SK-N-MC (cell line): ENCODE measurements at regions not wholly inside any gene's neighbourhood (a gene's known extent, or its start where the extent isn't known, plus 50 kb on each side); places are given as distances from the start of the nearest gene placed in this dataset.

ENCODE experiments used
- DNase-seq: peaks from one replicate; pipeline ENCODE4 v3.0.0-alpha.2; 2011; ENCODE audit warnings: low read depth, low spot score
- H3K27ac ChIP-seq: fragments of 200-600 bp; sonication (generic); 2 replicates; pipeline ENCODE4 v1.5.1; 2016; ENCODE audit warnings: mixed run types
- H3K36me3 ChIP-seq: fragments of 200-600 bp; sonication (generic); 2 replicates; pipeline ENCODE4 v1.6.1; 2017; ENCODE audit warnings: antibody characterized with exemption, low read length, mixed read lengths; ENCODE audit not compliant: insufficient read depth
- H3K4me3 ChIP-seq: fragments of 200-600 bp; sonication (generic); 2 replicates; pipeline ENCODE4 v1.5.1; 2016
- H3K9ac ChIP-seq: fragments of 200-600 bp; sonication (generic); 2 replicates; pipeline ENCODE4 v1.8.0; 2017; ENCODE audit warnings: mixed run types, mixed read lengths; ENCODE audit not compliant: insufficient read length
- H3K9me3 ChIP-seq: fragments of 200-600 bp; sonication (generic); 2 replicates; pipeline ENCODE4 v1.6.1; 2017; ENCODE audit warnings: low read depth, mild to moderate bottlenecking, antibody characterized with exemption, low read length, moderate library complexity, mixed read lengths
- EZH2 ChIP-seq: fragments of 200-600 bp; sonication (generic); IDR thresholded peaks from one replicate; pipeline ENCODE4 v1.6.1; 2017; ENCODE audit warnings: antibody characterized with exemption
- FOXP2 ChIP-seq: optimal IDR thresholded peaks from 2 replicates; pipeline ENCODE3; 2011; ENCODE audit warnings: mild to moderate bottlenecking, moderate library complexity; ENCODE audit not compliant: insufficient read depth; ENCODE audit errors: extremely low read length, control extremely low read depth
- POLR2AphosphoS5 ChIP-seq: IDR thresholded peaks from 2 replicates; pipeline ENCODE4 v1.6.1; 2012; ENCODE audit warnings: mild to moderate bottlenecking, low read depth, low read length, borderline replicate concordance

- no peak overlapping the region for H3K4me3 ChIP-seq
- peaks cover 6% of the 10 kb centered on the region; the same call in 1 of the 2 replicates for H3K36me3 ChIP-seq
- H3K9me3 ChIP-seq: no peaks in the 10 kb centered on the region
- H3K9ac ChIP-seq: no peak overlapping the region
- H3K27ac ChIP-seq: no peak overlapping the region
- TF ChIP-seq FOXP2: no peak
- TF ChIP-seq POLR2AphosphoS5: no peak
- TF ChIP-seq EZH2: no peak
- no peak for DNase-seq
Measured at GRCh38 chr9:16138561-16139491, 586.0 kb downstream of the CCDC171 start.

DNA sequence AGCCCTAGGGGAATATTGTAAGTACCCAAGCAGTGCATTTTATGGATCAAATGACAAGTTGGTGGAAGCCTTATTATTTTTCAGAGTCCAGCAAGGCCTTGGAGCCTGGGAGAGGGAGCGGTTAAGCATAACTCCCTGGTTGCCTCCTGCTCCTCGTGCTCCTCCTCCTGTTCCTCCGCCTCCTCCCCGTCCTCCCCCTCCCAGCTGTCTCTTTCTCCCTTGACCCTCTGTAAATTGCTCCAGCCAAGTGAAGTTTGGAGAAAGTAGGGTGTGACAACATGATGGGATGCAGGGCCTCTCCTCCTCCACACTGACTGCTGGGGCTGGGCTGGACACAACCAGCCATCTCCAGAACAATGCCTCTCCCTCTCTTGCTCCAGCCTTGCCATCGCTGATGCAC lies 586.9 kb downstream of the CCDC171 start:
- Histone ChIP-seq H3K27ac (no peak overlapping the region), H3K9ac (no peak overlapping the region), H3K4me3 (no peak overlapping the region), H3K9me3 (no peaks in the 10 kb centered on the region), H3K36me3 (peaks cover under 1% of the 10 kb centered on the region; the same call in 1 of the 2 replicates)
- no peak for DNase-seq
- no peak for TF ChIP-seq FOXP2
- TF ChIP-seq EZH2: no peak
- no peak for TF ChIP-seq POLR2AphosphoS5

DNA sequence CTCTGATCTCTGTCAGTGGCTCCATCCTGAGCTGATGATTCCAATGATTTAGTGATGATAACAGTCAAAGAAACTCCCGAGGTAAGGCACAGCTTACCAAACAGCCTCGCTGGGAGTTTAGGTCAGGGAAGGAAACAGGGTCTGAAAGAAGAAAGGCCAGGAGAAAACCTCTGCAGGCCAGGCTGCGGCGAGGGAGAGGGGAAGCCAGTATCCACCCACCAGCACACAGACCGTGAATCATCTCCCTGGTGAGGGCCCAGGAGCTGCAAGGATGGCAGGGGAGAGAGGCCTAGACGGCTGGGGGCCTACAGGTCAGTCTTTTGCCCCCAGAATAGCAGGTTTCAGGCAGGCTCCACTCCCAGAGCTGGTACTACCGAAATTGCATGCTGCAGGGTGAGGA lies 590.5 kb downstream of the CCDC171 start:
- Histone ChIP-seq H3K36me3 (no peaks in the 10 kb centered on the region), H3K4me3 (no peak overlapping the region), H3K9ac (no peak overlapping the region), H3K9me3 (no peaks in the 10 kb centered on the region), H3K27ac (no peak overlapping the region)
- DNase-seq: no peak
- TF ChIP-seq FOXP2: no peak
- no peak for TF ChIP-seq EZH2
- TF ChIP-seq POLR2AphosphoS5: no peak

DNA sequence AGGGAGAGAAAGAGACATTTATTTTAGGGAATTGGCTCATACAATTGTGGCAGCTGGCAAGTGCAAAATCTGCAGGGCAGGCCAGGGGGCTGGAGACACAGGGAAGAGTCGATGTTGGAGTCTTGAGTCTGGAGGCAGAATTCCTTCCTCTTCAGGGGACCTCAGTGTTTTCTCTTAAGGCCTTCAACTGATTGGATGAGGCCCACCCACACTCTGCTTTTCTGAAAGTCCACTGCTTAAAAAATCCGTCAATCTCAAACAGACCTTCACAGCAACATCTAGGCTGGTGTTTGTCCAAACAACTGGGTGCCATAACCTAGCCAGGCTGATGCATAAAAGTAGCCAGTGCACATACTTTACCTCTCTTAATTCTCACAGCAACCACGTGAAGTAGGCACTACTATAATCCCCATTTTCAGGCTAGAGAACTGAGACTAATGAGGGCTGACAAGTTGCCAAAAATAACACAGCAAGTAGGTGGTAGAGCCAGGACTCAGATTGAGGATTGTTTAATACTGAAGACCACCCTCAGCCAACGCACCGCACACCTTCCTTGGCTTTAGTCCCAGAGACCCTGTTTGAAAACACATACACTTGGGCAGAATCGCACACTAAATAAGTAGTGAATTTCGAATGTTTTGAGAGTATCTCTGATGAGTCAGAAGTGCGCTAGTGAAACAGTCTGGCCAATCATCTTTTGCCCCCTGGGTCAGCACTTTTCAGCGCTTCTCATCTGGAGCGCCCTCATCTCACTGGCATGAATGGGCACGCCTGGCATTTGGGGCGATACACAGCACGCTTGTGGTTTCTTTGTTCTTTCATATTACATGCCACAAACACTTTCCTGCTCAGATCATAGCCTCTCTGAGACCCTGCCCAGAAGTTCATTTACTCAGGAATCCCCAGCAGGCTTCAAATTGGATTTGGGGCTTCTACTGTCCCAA lies 591.4 kb downstream of the CCDC171 start:
- H3K9ac ChIP-seq: no peak overlapping the region
- TF ChIP-seq FOXP2 (no peak), EZH2 (no peak), POLR2AphosphoS5 (no peak)
- H3K4me3 ChIP-seq: no peak overlapping the region
- H3K9me3 ChIP-seq: no peaks in the 10 kb centered on the region
- DNase-seq: no peak
- H3K27ac ChIP-seq: no peak overlapping the region
- H3K36me3 ChIP-seq: no peaks in the 10 kb centered on the region

- Histone ChIP-seq H3K9me3 (no peaks in the 10 kb centered on the region), H3K4me3 (no peak overlapping the region), H3K27ac (no peak overlapping the region), H3K9ac (no peak overlapping the region), H3K36me3 (no peaks in the 10 kb centered on the region)
- no peak for DNase-seq
- TF ChIP-seq FOXP2: no peak
- TF ChIP-seq EZH2: no peak
- TF ChIP-seq POLR2AphosphoS5: no peak
Measured at GRCh38 chr9:16145196-16145950, 592.5 kb downstream of the CCDC171 start.

DNA sequence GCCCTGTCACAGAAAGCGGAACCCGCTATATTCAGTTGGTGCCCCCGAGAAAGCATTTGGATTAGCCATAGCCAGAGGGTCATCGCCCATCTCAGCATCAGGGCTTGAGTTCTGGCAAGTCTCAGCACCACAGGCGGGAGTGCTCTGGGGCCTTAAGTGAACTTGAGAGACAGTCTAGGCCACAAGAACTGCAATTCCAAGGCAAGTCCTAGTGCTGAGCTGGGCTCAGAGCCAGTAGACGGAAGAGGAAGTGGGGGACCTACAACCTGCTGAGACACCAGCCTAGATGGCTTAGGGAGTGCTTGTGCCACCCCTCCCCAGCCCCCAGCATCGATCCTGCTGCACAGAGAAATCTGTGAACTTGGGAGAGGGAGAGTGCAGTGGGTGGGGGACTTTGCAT lies 594.9 kb downstream of the CCDC171 start:
- no peaks in the 10 kb centered on the region for H3K9me3 ChIP-seq
- no peak overlapping the region for H3K27ac ChIP-seq
- no peaks in the 10 kb centered on the region for H3K36me3 ChIP-seq
- peak overlapping the region; percentile 8; the same call in 1 of the 2 replicates for H3K4me3 ChIP-seq
- TF ChIP-seq POLR2AphosphoS5 (no peak), FOXP2 (no peak), EZH2 (no peak)
- H3K9ac ChIP-seq: no peak overlapping the region
- DNase-seq: no peak

GRCh38 chr9:16150501-16150900 lies 597.7 kb downstream of the CCDC171 start:
- DNase-seq: no peak
- H3K9me3 ChIP-seq: no peaks in the 10 kb centered on the region
- H3K4me3 ChIP-seq: no peak overlapping the region
- no peak overlapping the region for H3K27ac ChIP-seq
- H3K36me3 ChIP-seq: no peaks in the 10 kb centered on the region
- H3K9ac ChIP-seq: no peak overlapping the region
- no peak for TF ChIP-seq POLR2AphosphoS5
- no peak for TF ChIP-seq FOXP2
- no peak for TF ChIP-seq EZH2

- TF ChIP-seq FOXP2: no peak
- TF ChIP-seq EZH2: no peak
- TF ChIP-seq POLR2AphosphoS5: no peak
- H3K9me3 ChIP-seq: no peaks in the 10 kb centered on the region
- H3K36me3 ChIP-seq: no peaks in the 10 kb centered on the region
- H3K9ac ChIP-seq: no peak overlapping the region
- DNase-seq: no peak
- no peak overlapping the region for H3K4me3 ChIP-seq
- no peak overlapping the region for H3K27ac ChIP-seq
Measured at GRCh38 chr9:16150938-16151650, 598.3 kb downstream of the CCDC171 start.
